Dedifferentiated amniotic fluid mesenchymal stem cell (primary cell): ENCODE measurements at regions not wholly inside any gene's neighbourhood (a gene's known extent, or its start where the extent isn't known, plus 50 kb on each side); places are given as distances from the start of the nearest gene placed in this dataset.
"Not testable (repeated sequence)": the region's sequence is repeated elsewhere in the genome, so short reads cannot be mapped to it uniquely, and the experiment has no call there.

Experiments used
- DNase-seq: peaks from one replicate; pipeline ENCODE4 v3.0.0-alpha.2; 2016; ENCODE audit errors: extremely low spot score

- no peak for DNase-seq
Observed at GRCh38 chr7:131131746-131132431, 195.8 kb upstream of the MKLN1 start.

- no peak for DNase-seq
Observed at GRCh38 chr7:131139462-131139861, 188.2 kb upstream of the MKLN1 start.

- DNase-seq = no peak
Observed at GRCh38 chr7:131141443-131141967, 186.2 kb upstream of the MKLN1 start.

- DNase-seq = no peak
Observed at GRCh38 chr7:131143869-131144268, 183.8 kb upstream of the MKLN1 start.

GRCh38 chr7:131145026-131145425, 182.7 kb upstream of the MKLN1 start:
- no peak for DNase-seq

- no peak for DNase-seq
Observed at GRCh38 chr7:131145770-131146169, 181.9 kb upstream of the MKLN1 start.

GRCh38 chr7:131147604-131148003, 180.1 kb upstream of the MKLN1 start:
- no peak for DNase-seq

GRCh38 chr7:131148258-131148657, 179.4 kb upstream of the MKLN1 start:
- no peak for DNase-seq

GRCh38 chr7:131148708-131149428, 178.8 kb upstream of the MKLN1 start:
- DNase-seq = no peak

GRCh38 chr7:131149429-131149773, 178.3 kb upstream of the MKLN1 start:
- no peak for DNase-seq

GRCh38 chr7:131149840-131150239, 177.8 kb upstream of the MKLN1 start:
- no peak for DNase-seq

GRCh38 chr7:131151034-131151433, 176.6 kb upstream of the MKLN1 start:
- DNase-seq = no peak

GRCh38 chr7:131152766-131153165, 174.9 kb upstream of the MKLN1 start:
- no peak for DNase-seq

GRCh38 chr7:131154380-131154779, 173.3 kb upstream of the MKLN1 start:
- no peak for DNase-seq

- no peak for DNase-seq
Observed at GRCh38 chr7:131157530-131158243, 170.0 kb upstream of the MKLN1 start.

- DNase-seq = not testable (repeated sequence)
Observed at GRCh38 chr7:131158244-131158636, 169.4 kb upstream of the MKLN1 start.

GRCh38 chr7:131159961-131160361, 167.7 kb upstream of the MKLN1 start:
- peak; percentile 65 for DNase-seq

GRCh38 chr7:131161103-131161502, 166.6 kb upstream of the MKLN1 start:
- no peak for DNase-seq

- DNase-seq = peak; percentile 92
Observed at GRCh38 chr7:131164025-131164925, 163.4 kb upstream of the MKLN1 start.

GRCh38 chr7:131166066-131166465, 161.6 kb upstream of the MKLN1 start:
- DNase-seq = peak; percentile 49

GRCh38 chr7:131170440-131171271, 157.0 kb upstream of the MKLN1 start:
- no peak for DNase-seq
